WTC11 (cell line): ENCODE measurements at regions not wholly inside any gene's neighbourhood (a gene's known extent, or its start where the extent isn't known, plus 50 kb on each side); places are given as distances from the start of the nearest gene placed in this dataset.

Experiments
- AFF4 ChIP-seq: sonication (generic); formaldehyde crosslinking; IDR thresholded peaks from 2 replicates; pipeline ENCODE4 v1.8.1; 2023; ENCODE audit warnings: mild to moderate bottlenecking, missing genetic modification reagents, borderline replicate concordance
- ATF2 ChIP-seq: sonication (generic); formaldehyde crosslinking; IDR thresholded peaks from 2 replicates; pipeline ENCODE4 v1.8.1; 2022; ENCODE audit warnings: low read depth, missing genetic modification reagents, borderline replicate concordance
- CTCF ChIP-seq: fragments of 200-600 bp; IDR thresholded peaks from 2 replicates; pipeline ENCODE4 v1.8.0; 2022; ENCODE audit warnings: antibody characterized with exemption
- E2F1 ChIP-seq: sonication (generic); formaldehyde crosslinking; IDR thresholded peaks from 2 replicates; pipeline ENCODE4 v1.8.0; 2022; ENCODE audit warnings: mild to moderate bottlenecking, missing genetic modification reagents
- ESRRA ChIP-seq: sonication (generic); formaldehyde crosslinking; IDR thresholded peaks from 2 replicates; pipeline ENCODE4 v1.8.1; 2022; ENCODE audit warnings: mild to moderate bottlenecking, missing genetic modification reagents, borderline replicate concordance
- FOXP4 ChIP-seq: sonication (generic); formaldehyde crosslinking; IDR thresholded peaks from 2 replicates; pipeline ENCODE4 v1.8.0; 2022; ENCODE audit warnings: mild to moderate bottlenecking, missing genetic modification reagents
- GTF2I ChIP-seq: fragments of 250-450 bp; sonication (Bioruptor Pico); conservative IDR thresholded peaks from 2 replicates; pipeline ENCODE4 v1.4.0; 2021; ENCODE audit warnings: mild to moderate bottlenecking
- HMGXB4 ChIP-seq: sonication (generic); formaldehyde crosslinking; IDR thresholded peaks from 2 replicates; pipeline ENCODE4 v1.8.1; 2023; ENCODE audit warnings: mild to moderate bottlenecking, moderate library complexity, missing genetic modification reagents
- JUN ChIP-seq: sonication (generic); formaldehyde crosslinking; IDR thresholded peaks from 2 replicates; pipeline ENCODE4 v1.8.0; 2023; ENCODE audit warnings: mild to moderate bottlenecking, missing genetic modification reagents
- MAX ChIP-seq: sonication (generic); formaldehyde crosslinking; IDR thresholded peaks from 2 replicates; pipeline ENCODE4 v1.8.0; 2022; ENCODE audit warnings: mild to moderate bottlenecking, missing genetic modification reagents
- SP1 ChIP-seq: sonication (generic); formaldehyde crosslinking; conservative IDR thresholded peaks from 2 replicates; pipeline ENCODE4 v1.8.1; 2022; ENCODE audit warnings: missing genetic modification reagents
- USF2 ChIP-seq: sonication (generic); formaldehyde crosslinking; IDR thresholded peaks from 2 replicates; pipeline ENCODE4 v1.8.1; 2023; ENCODE audit warnings: mild to moderate bottlenecking, missing genetic modification reagents, moderate library complexity
- ZNF281 ChIP-seq: sonication (generic); formaldehyde crosslinking; IDR thresholded peaks from 2 replicates; pipeline ENCODE4 v1.8.0; 2023; ENCODE audit warnings: mild to moderate bottlenecking, missing genetic modification reagents

- TF ChIP-seq HMGXB4 (CRISPR knock-in tag) (no peak), CTCF (no peak), MAX (no peak), SP1 (CRISPR knock-in tag) (no peak), USF2 (CRISPR knock-in tag) (no peak), AFF4 (CRISPR knock-in tag) (no peak), GTF2I (no peak), E2F1 (CRISPR knock-in tag) (no peak), ZNF281 (CRISPR knock-in tag) (no peak), FOXP4 (no peak), JUN (CRISPR knock-in tag) (no peak), ESRRA (CRISPR knock-in tag) (no peak), ATF2 (CRISPR knock-in tag) (no peak)
Measured at GRCh38 chr2:70019096-70019495, 57.7 kb upstream of the ASPRV1 start.
